HEK293T (cell line): ENCODE measurements at regions not wholly inside any gene's neighbourhood (a gene's known extent, or its start where the extent isn't known, plus 50 kb on each side); places are given as distances from the start of the nearest gene placed in this dataset.
"Not testable (repeated sequence)": the region's sequence is repeated elsewhere in the genome, so short reads cannot be mapped to it uniquely, and the experiment has no call there.

Source experiments
- BHLHE40 ChIP-seq: fragments of 450-650 bp; IDR thresholded peaks from 2 replicates; pipeline ENCODE4 v1.6.1; 2016; ENCODE audit warnings: mild to moderate bottlenecking, moderate library complexity, borderline replicate concordance
- CTBP1 ChIP-seq: fragments of 450-650 bp; IDR thresholded peaks from 2 replicates; pipeline ENCODE4 v1.6.1; 2016; ENCODE audit warnings: borderline replicate concordance
- FOXK2 ChIP-seq: fragments of 450-650 bp; IDR thresholded peaks from 2 replicates; pipeline ENCODE4 v1.6.1; 2016; ENCODE audit warnings: mild to moderate bottlenecking
- HDGF ChIP-seq: fragments of 450-650 bp; IDR thresholded peaks from 2 replicates; pipeline ENCODE4 v1.6.1; 2017; ENCODE audit warnings: antibody characterized with exemption, borderline replicate concordance
- NFRKB ChIP-seq: fragments of 450-650 bp; IDR thresholded peaks from 2 replicates; pipeline ENCODE4 v1.6.1; 2016; ENCODE audit warnings: mild to moderate bottlenecking, moderate library complexity
- TARDBP ChIP-seq: fragments of 450-650 bp; IDR thresholded peaks from 2 replicates; pipeline ENCODE4 v1.6.1; 2016

GRCh38 chr2:17446191-17446590 lies 72.0 kb downstream of the RAD51AP2 start:
- not testable (repeated sequence) for TF ChIP-seq HDGF, CTBP1, NFRKB, TARDBP, BHLHE40, FOXK2
